GM21447 (cell line): ENCODE measurements at regions not wholly inside any gene's neighbourhood (a gene's known extent, or its start where the extent isn't known, plus 50 kb on each side); places are given as distances from the start of the nearest gene placed in this dataset.
"Not testable (repeated sequence)": the region's sequence is repeated elsewhere in the genome, so short reads cannot be mapped to it uniquely, and the experiment has no call there.

Experiments
- ATAC-seq: cut with Tn5 transposase; IDR thresholded peaks from one replicate; pipeline ENCODE4 v1.9.1; 2021; ENCODE audit not compliant: unreplicated experiment

- no peak for ATAC-seq
Observed at GRCh38 chr5:105684799-105685198, 1985.9 kb downstream of the EFNA5 start.

DNA sequence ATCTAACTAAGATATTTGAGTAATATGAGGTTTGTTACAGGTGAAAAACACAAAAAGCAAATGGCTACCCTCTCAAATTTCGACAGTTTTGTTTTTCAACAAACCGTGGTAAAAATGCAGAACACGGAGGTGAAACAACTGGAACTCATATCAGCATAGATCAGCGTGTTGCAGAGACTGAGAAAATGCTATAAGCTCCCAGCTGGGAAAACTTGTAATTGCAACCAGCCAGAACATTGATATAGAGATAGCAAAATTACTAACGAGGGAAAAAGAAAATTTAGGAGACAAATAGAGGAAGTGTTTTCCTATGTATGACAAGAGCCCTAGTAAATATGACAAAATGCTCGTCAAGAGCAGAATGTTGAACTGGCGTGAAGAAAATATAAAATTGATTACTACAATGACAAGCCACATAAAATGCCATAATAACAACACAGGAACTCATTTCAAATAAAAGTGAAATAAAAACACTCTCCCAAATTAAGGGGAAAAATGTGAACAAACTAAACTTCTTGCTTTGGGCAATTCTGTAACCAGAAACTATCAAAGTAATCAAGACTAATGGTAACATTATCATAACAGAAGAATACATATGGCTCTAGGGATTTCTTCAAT, 1989.8 kb downstream of the EFNA5 start:
- ATAC-seq = no peak

DNA sequence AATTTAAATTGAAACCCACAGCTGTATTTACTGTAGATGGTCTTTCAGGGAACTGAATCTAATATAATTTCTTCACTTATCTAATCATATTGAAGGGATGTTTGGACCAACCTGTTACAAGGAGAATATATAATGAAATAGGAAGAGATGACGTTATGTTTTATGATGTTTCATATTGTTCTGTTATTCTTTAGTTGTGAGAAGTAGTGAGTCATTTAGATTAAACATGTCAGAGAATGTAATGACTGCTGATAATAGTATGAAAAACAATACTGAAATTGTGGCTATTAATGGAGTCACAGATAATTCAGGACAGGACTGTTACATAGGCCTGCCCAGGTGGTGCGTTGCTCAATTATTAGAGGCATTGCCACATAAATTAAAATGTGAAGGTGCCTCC, 1993.4 kb downstream of the EFNA5 start:
- ATAC-seq = no peak

- ATAC-seq = no peak
Observed at GRCh38 chr5:105670596-105670995, 2000.1 kb downstream of the EFNA5 start.

- no peak for ATAC-seq
Observed at GRCh38 chr5:105663671-105664070, 2007.1 kb downstream of the EFNA5 start.

GRCh38 chr5:105659396-105659795, 2011.3 kb downstream of the EFNA5 start:
- ATAC-seq = no peak

GRCh38 chr5:105640328-105640727, 2030.4 kb downstream of the EFNA5 start:
- no peak for ATAC-seq

- no peak for ATAC-seq
Observed at GRCh38 chr5:105639511-105639910, 2031.2 kb downstream of the EFNA5 start.

GRCh38 chr5:105639068-105639467, 2031.7 kb downstream of the EFNA5 start:
- ATAC-seq = no peak

GRCh38 chr5:105638437-105638836, 2032.3 kb downstream of the EFNA5 start:
- no peak for ATAC-seq

- no peak for ATAC-seq
Observed at GRCh38 chr5:105632043-105632442, 2038.7 kb downstream of the EFNA5 start.

DNA sequence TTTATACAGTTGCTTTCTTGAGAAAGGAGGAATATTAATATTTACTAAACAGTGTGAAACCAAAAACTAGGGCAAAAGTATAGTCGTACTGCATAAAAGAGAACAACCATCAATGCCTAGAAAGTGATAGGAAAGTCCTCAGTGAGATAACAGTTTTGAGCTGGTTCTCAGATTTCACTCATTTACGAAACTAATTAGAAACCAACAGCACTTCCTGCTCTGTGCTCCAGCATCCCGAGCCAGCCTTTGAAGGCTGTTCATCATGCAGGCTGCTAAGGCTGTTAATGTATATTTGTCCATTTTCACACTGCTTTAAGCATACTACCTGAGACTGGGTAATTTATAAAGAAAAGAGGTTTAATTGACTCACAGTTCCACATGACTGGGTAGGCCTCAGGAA, 2039.9 kb downstream of the EFNA5 start:
- ATAC-seq = no peak

DNA sequence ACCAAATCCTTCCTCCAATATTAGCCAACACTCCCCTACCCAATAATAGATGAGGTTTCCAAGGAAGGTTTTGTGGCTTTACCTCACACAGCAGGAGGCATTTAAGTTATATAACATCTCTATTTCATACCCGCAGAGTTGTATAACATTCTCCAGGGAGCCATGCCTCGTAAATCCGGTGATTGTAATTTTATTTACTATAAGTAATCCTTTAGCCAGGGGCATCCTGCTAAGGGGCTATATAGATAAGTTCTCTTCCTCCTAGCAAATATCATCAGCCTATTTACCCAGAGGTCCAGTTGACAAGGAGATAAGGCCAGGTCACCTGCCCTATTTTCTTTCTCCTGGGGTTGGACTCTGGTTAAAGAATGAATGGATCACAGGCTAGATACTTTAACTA, 2051.0 kb downstream of the EFNA5 start:
- no peak for ATAC-seq

- ATAC-seq = no peak
Observed at GRCh38 chr5:105617436-105618215, 2053.1 kb downstream of the EFNA5 start.

DNA sequence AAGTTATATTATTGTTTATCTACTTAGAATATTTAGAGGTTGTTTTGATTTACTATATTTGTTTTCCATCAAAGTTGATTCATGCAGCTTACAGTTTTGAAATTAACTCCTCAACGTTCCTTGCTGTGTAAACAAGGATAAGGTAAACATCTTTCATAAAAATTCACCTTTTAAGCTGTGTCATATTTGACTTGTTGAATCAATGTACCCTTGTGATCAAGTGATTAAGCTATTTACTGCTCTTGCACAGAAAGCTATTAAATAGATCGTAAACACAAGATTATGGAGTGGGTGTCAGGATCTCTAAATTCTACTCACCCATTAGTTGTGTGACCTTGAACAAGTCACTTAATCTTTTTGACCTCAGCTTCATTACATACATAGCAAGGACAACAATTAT, 2054.0 kb upstream of the NUDT12 start:
- ATAC-seq = no peak

GRCh38 chr5:105602406-105602805, 2039.8 kb upstream of the NUDT12 start:
- not testable (repeated sequence) for ATAC-seq

DNA sequence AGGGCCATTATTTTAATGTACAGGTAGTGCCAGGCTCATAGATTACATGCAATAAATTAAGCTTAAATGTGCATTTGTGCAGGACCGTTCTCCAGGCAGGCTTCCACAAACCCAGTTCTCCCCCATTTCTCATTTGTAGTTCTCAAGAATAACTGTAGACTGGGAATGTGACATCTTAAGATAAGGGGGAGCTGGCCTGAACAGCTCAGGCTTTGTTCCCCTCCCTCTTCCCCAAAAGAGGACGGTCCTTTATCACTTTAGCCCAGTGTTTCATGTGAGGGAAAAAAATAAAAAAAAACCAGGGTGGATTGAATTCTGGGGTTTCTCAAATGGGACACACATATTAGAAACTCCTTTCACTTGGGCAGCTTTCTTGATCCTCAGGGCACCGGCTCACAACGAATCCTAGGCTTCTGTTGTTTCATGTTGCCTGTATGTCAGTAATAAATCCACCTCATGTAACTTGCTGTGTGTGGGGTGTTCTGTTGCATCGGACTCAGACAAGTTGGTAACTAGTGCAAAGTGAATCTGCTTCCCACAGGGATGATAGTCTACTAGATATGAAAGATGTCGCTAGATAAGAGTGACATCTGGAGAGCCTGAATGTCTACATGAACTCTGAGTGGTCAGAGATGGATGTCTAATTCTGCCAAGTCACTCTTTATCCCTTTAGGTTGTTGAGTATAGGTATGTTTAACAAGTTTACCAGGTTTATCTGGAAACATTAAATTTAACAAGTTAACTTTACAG, 2030.6 kb upstream of the NUDT12 start:
- ATAC-seq = no peak

DNA sequence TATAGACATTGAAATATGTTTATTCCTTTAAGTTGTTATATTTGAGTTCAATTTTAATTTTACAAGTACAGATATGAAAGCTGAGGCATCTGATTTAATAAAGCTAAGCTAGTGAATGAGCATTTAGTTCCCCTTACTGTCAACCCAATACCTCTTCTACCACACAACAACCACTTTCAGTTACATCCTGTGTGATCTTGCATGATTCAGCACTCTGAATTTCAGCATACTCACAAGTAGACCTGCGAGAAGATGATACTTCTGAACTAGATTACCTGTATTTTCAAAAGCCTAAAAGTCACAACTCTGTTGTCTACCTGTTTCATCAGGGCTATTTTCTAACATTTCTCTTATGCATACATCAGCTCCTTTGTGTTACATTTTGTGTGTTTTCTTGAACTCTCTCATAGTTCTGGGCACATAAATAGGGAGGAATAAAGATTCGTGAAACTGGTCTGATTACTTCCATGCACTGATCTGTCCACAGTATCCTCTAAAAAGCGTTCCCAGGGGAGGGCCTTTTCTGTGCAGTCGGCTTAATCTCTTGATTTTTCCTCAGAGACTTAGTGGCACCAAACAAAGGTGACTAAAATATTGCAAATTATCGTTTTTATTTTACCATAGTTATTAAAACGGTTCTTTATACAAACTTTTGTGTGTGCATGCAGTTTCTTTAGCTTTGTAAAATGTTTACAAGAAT, 2025.5 kb upstream of the NUDT12 start:
- ATAC-seq = no peak

- ATAC-seq = no peak
Observed at GRCh38 chr5:105581988-105582690, 2019.5 kb upstream of the NUDT12 start.

DNA sequence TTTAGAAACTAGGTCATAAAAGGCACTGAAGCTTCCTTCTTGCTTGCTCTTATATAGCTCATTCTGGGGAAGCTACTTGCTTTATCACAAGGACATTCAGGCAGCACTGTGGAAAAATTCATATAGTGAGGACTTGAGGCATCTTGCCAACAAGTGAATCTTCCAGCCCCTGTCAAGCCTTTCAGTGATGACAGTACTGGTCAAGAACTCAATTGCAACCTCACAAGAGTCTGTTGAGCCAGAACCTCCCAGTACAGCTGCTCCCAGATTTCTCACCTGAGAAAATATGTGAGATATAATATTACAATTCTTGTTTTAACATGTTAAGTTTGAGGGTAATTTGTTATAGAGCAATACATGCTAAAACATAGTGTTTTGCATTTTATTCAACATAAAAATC, 2011.0 kb upstream of the NUDT12 start:
- no peak for ATAC-seq

DNA sequence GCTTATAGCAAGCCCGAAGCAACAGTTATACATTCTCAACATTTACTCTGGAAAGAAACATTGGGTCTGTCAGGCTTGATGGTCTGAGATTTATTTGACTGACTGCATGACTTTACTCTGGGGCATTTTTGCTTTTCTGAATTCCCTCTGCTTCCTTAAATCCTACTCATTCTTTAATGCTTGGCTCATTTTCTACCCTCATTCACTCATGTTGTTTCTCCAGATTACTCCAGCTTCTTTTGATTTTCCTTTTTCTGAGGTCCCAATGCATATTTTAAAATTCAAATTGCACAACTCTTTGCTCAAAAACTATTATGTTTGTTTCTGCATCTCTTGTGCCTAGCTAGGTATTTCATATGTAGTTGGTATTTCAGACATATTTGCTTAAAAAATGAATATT, 2002.9 kb upstream of the NUDT12 start:
- no peak for ATAC-seq
